Endothelial cell of hepatic sinusoid (primary cell): ENCODE measurements at regions not wholly inside any gene's neighbourhood (a gene's known extent, or its start where the extent isn't known, plus 50 kb on each side); places are given as distances from the start of the nearest gene placed in this dataset.

Experiments
- in situ Hi-C: cut with HindIII; loops from 2 replicates; pipeline ENCODE4 v1.10.0; 2017; ENCODE audit warnings: low sequenced_read_pairs

GRCh38 chr12:58252914-58253313, 311.5 kb downstream of the ATP23 start:
- in situ Hi-C loops, result no loop called here

GRCh38 chr12:58253663-58254062, 312.3 kb downstream of the ATP23 start:
- in situ Hi-C loops, result no loop called here

- in situ Hi-C loops, result no loop called here
Observed at GRCh38 chr12:58254463-58255100, 313.2 kb downstream of the ATP23 start.

GRCh38 chr12:58262796-58263195, 321.4 kb downstream of the ATP23 start:
- in situ Hi-C loops, result no loop called here

- in situ Hi-C loops, result no loop called here
Observed at GRCh38 chr12:58263816-58264215, 322.4 kb downstream of the ATP23 start.

- in situ Hi-C loops, result no loop called here
Observed at GRCh38 chr12:58268069-58268468, 326.7 kb downstream of the ATP23 start.

GRCh38 chr12:58269476-58269875, 328.1 kb downstream of the ATP23 start:
- in situ Hi-C loops, result no loop called here

- in situ Hi-C loops, result no loop called here
Observed at GRCh38 chr12:58270966-58271705, 329.8 kb downstream of the ATP23 start.

- in situ Hi-C loops, result no loop called here
Observed at GRCh38 chr12:58272461-58272860, 331.1 kb downstream of the ATP23 start.

- in situ Hi-C loops, result no loop called here
Observed at GRCh38 chr12:58277231-58277630, 335.9 kb downstream of the ATP23 start.

- in situ Hi-C loops, result no loop called here
Observed at GRCh38 chr12:58283553-58283952, 342.2 kb downstream of the ATP23 start.

- in situ Hi-C loops, result no loop called here
Observed at GRCh38 chr12:58285551-58285950, 344.2 kb downstream of the ATP23 start.

- in situ Hi-C loops, result no loop called here
Observed at GRCh38 chr12:58286353-58286752, 345.0 kb downstream of the ATP23 start.

- in situ Hi-C loops, result no loop called here
Observed at GRCh38 chr12:58288190-58288589, 346.8 kb downstream of the ATP23 start.

- in situ Hi-C loops, result no loop called here
Observed at GRCh38 chr12:58291106-58291505, 349.7 kb downstream of the ATP23 start.

- in situ Hi-C loops, result no loop called here
Observed at GRCh38 chr12:58293308-58293982, 352.1 kb downstream of the ATP23 start.

GRCh38 chr12:58295268-58295667, 353.9 kb downstream of the ATP23 start:
- in situ Hi-C loops, result no loop called here

- in situ Hi-C loops, result no loop called here
Observed at GRCh38 chr12:58296863-58297262, 355.5 kb downstream of the ATP23 start.

- in situ Hi-C loops, result no loop called here
Observed at GRCh38 chr12:58298803-58299202, 357.4 kb downstream of the ATP23 start.

- in situ Hi-C loops, result no loop called here
Observed at GRCh38 chr12:58299371-58299770, 358.0 kb downstream of the ATP23 start.

GRCh38 chr12:58301038-58301729, 359.8 kb downstream of the ATP23 start:
- in situ Hi-C loops, result no loop called here
